Kidney epithelial cell (primary cell): ENCODE measurements at regions not wholly inside any gene's neighbourhood (a gene's known extent, or its start where the extent isn't known, plus 50 kb on each side); places are given as distances from the start of the nearest gene placed in this dataset.

Source experiments
- DNase-seq: peaks from one replicate; pipeline ENCODE4 v3.0.0-alpha.2; 2010; ENCODE audit warnings: low read depth
- H3K27me3 ChIP-seq: 2 replicates; pipeline ENCODE4 v1.6.0; 2011; ENCODE audit warnings: low read length; ENCODE audit not compliant: control insufficient read depth, insufficient read depth
- H3K36me3 ChIP-seq: 2 replicates; pipeline ENCODE4 v1.5.1; 2011; ENCODE audit warnings: low read length; ENCODE audit not compliant: control insufficient read depth, insufficient read depth
- H3K4me3 ChIP-seq: 2 replicates; pipeline ENCODE4 v1.5.1; 2011; ENCODE audit warnings: low read depth, mild to moderate bottlenecking, control low read depth, low read length
- CTCF ChIP-seq: IDR thresholded peaks from 2 replicates; pipeline ENCODE4 v1.5.1; 2011; ENCODE audit warnings: mild to moderate bottlenecking, moderate library complexity, low read length, control low read depth, inconsistent platforms; ENCODE audit not compliant: insufficient read depth, poor library complexity, severe bottlenecking

- no peak for TF ChIP-seq CTCF
- H3K27me3 ChIP-seq = peaks cover 2% of the 10 kb centered on the region
- H3K4me3 ChIP-seq = no peak overlapping the region
- DNase-seq = no peak
- H3K36me3 ChIP-seq = no peaks in the 10 kb centered on the region
Observed at GRCh38 chr2:75790814-75791467, 80.2 kb upstream of the GCFC2 start.

- peaks cover 2% of the 10 kb centered on the region for H3K27me3 ChIP-seq
- no peak overlapping the region for H3K4me3 ChIP-seq
- DNase-seq = no peak
- no peak for TF ChIP-seq CTCF
- H3K36me3 ChIP-seq = no peaks in the 10 kb centered on the region
Observed at GRCh38 chr2:75790121-75790813, 79.6 kb upstream of the GCFC2 start.

- DNase-seq = no peak
- TF ChIP-seq CTCF = no peak
- Histone ChIP-seq H3K36me3 (no peaks in the 10 kb centered on the region), H3K4me3 (no peak overlapping the region), H3K27me3 (peaks cover 2% of the 10 kb centered on the region)
Observed at GRCh38 chr2:75788902-75789301, 78.2 kb upstream of the GCFC2 start.

- DNase-seq = no peak
- peaks cover 2% of the 10 kb centered on the region for H3K27me3 ChIP-seq
- no peak for TF ChIP-seq CTCF
- H3K36me3 ChIP-seq = no peaks in the 10 kb centered on the region
- H3K4me3 ChIP-seq = no peak overlapping the region
Observed at GRCh38 chr2:75788154-75788553, 77.4 kb upstream of the GCFC2 start.

- H3K27me3 ChIP-seq = peaks cover 2% of the 10 kb centered on the region
- no peak overlapping the region for H3K4me3 ChIP-seq
- DNase-seq = no peak
- TF ChIP-seq CTCF = peak; percentile 32
- no peaks in the 10 kb centered on the region for H3K36me3 ChIP-seq
Observed at GRCh38 chr2:75787532-75788132, 76.9 kb upstream of the GCFC2 start.
